ENCODE measurements at regions not wholly inside any gene's neighbourhood (a gene's known extent, or its start where the extent isn't known, plus 50 kb on each side); places are given as distances from the start of the nearest gene placed in this dataset.

GRCh38 chr14:100660498-100660881, 66.2 kb upstream of the DLK1 start:
- DNase-seq (ENCODE audit: extremely low spot score) = no peak

GRCh38 chr14:100660882-100661635, 65.6 kb upstream of the DLK1 start:
- TF ChIP-seq BHLHE40 (IDR thresholded peaks at IDR 0.05; ENCODE audit: borderline replicate concordance) = no peak
- no peak for TF ChIP-seq ZNF384 (IDR thresholded peaks at IDR 0.05)
- TF ChIP-seq TARDBP (IDR thresholded peaks at IDR 0.05) = no peak
- TF ChIP-seq FOXK2 (IDR thresholded peaks at IDR 0.05) = no peak
- no peak for TF ChIP-seq ARNT (IDR thresholded peaks at IDR 0.05)
- no peak for TF ChIP-seq L3MBTL2 (conservative IDR thresholded peaks at IDR 0.05)
- TF ChIP-seq PKNOX1 (IDR thresholded peaks at IDR 0.05) = no peak
- TF ChIP-seq FOXM1 (IDR thresholded peaks at IDR 0.05; ENCODE audit: borderline replicate concordance) = no peak
- TF ChIP-seq LEF1 (IDR thresholded peaks at IDR 0.05; ENCODE audit: borderline replicate concordance) = no peak
- no peak for TF ChIP-seq FOXA1 (IDR thresholded peaks at IDR 0.05)
- TF ChIP-seq ELF4 (IDR thresholded peaks at IDR 0.05) = no peak
- no peak for TF ChIP-seq SUZ12 (IDR thresholded peaks at IDR 0.05)
- TF ChIP-seq CTBP1 (IDR thresholded peaks at IDR 0.05; ENCODE audit: borderline replicate concordance) = no peak
- no peak for TF ChIP-seq NFRKB (IDR thresholded peaks at IDR 0.05)
- TF ChIP-seq SP1 (IDR thresholded peaks at IDR 0.05) = no peak
- no peak for TF ChIP-seq HDGF (IDR thresholded peaks at IDR 0.05; ENCODE audit: borderline replicate concordance)
- ChIA-PET CTCF (interaction anchor here (0.5 to 1.2 kb wide), 2 partner anchors 15 to 416 kb away, joined by 3 to 4 read pairs; no protein-coding TSS in a partner anchor), POLR2A (no interaction called here)
- DNase-seq (ENCODE audit: extremely low spot score) = no peak

More at GRCh38 chr14:100660498-100660881, 66.2 kb upstream of the DLK1 start:
- TF ChIP-seq PKNOX1 (IDR thresholded peaks at IDR 0.05) = no peak
- TF ChIP-seq ZNF384 (IDR thresholded peaks at IDR 0.05) = no peak
- TF ChIP-seq TARDBP (IDR thresholded peaks at IDR 0.05) = no peak
- TF ChIP-seq FOXA1 (IDR thresholded peaks at IDR 0.05) = no peak
- TF ChIP-seq FOXK2 (IDR thresholded peaks at IDR 0.05) = no peak
- TF ChIP-seq NFRKB (IDR thresholded peaks at IDR 0.05) = no peak
- no peak for TF ChIP-seq LEF1 (IDR thresholded peaks at IDR 0.05; ENCODE audit: borderline replicate concordance)
- no peak for TF ChIP-seq HDGF (IDR thresholded peaks at IDR 0.05; ENCODE audit: borderline replicate concordance)
- TF ChIP-seq L3MBTL2 (conservative IDR thresholded peaks at IDR 0.05) = no peak
- POLR2A ChIA-PET = no interaction called here
- CTCF ChIA-PET = interaction anchor here (1.2 kb wide), 1 partner anchor 15 kb away, joined by 4 read pairs; no protein-coding TSS in a partner anchor

GRCh38 chr14:100662879-100663760, 63.6 kb upstream of the DLK1 start:
- TF ChIP-seq BHLHE40 (IDR thresholded peaks at IDR 0.05; ENCODE audit: borderline replicate concordance) = no peak
- TF ChIP-seq NFRKB (IDR thresholded peaks at IDR 0.05) = no peak
- no peak for TF ChIP-seq HDGF (IDR thresholded peaks at IDR 0.05; ENCODE audit: borderline replicate concordance)
- no peak for TF ChIP-seq ELF4 (IDR thresholded peaks at IDR 0.05)
- TF ChIP-seq FOXM1 (IDR thresholded peaks at IDR 0.05; ENCODE audit: borderline replicate concordance) = no peak
- TF ChIP-seq ZNF384 (IDR thresholded peaks at IDR 0.05) = no peak
- no peak for TF ChIP-seq PKNOX1 (IDR thresholded peaks at IDR 0.05)
- TF ChIP-seq CTBP1 (IDR thresholded peaks at IDR 0.05; ENCODE audit: borderline replicate concordance) = no peak
- no peak for TF ChIP-seq L3MBTL2 (conservative IDR thresholded peaks at IDR 0.05)
- TF ChIP-seq LEF1 (IDR thresholded peaks at IDR 0.05; ENCODE audit: borderline replicate concordance) = no peak
- TF ChIP-seq FOXA1 (IDR thresholded peaks at IDR 0.05) = no peak
- no peak for TF ChIP-seq TARDBP (IDR thresholded peaks at IDR 0.05)
- TF ChIP-seq FOXK2 (IDR thresholded peaks at IDR 0.05) = no peak
- no peak for TF ChIP-seq SP1 (IDR thresholded peaks at IDR 0.05)
- CTCF ChIA-PET = interaction anchor here (0.6 to 1.6 kb wide), 11 partner anchors 9 to 614 kb away, joined by 3 to 10 read pairs (median 3); no protein-coding TSS in a partner anchor
- POLR2A ChIA-PET = no interaction called here
- DNase-seq (ENCODE audit: extremely low spot score) = peak; percentile 85

GRCh38 chr14:100663761-100664052, 63.0 kb upstream of the DLK1 start:
- CTCF ChIA-PET = interaction anchor here (1.3 kb wide), 1 partner anchor 9 kb away, joined by 10 read pairs; no protein-coding TSS in a partner anchor
- TF ChIP-seq SUZ12 (IDR thresholded peaks at IDR 0.05) (no peak), TARDBP (IDR thresholded peaks at IDR 0.05) (no peak), FOXM1 (IDR thresholded peaks at IDR 0.05; ENCODE audit: borderline replicate concordance) (no peak), CTBP1 (IDR thresholded peaks at IDR 0.05; ENCODE audit: borderline replicate concordance) (no peak), HDGF (IDR thresholded peaks at IDR 0.05; ENCODE audit: borderline replicate concordance) (no peak), BHLHE40 (IDR thresholded peaks at IDR 0.05; ENCODE audit: borderline replicate concordance) (no peak), NFRKB (IDR thresholded peaks at IDR 0.05) (no peak), FOXK2 (IDR thresholded peaks at IDR 0.05) (no peak), FOXA1 (IDR thresholded peaks at IDR 0.05) (no peak)
- no peak for DNase-seq (ENCODE audit: extremely low spot score)
- POLR2A ChIA-PET = no interaction called here

- DNase-seq (ENCODE audit: extremely low spot score) = no peak
- ChIA-PET CTCF (interaction anchor here (1.0 kb wide), 1 partner anchor 9 kb away, joined by 4 read pairs; no protein-coding TSS in a partner anchor), POLR2A (no interaction called here)
- no peak for TF ChIP-seq PKNOX1 (IDR thresholded peaks at IDR 0.05)
- TF ChIP-seq L3MBTL2 (conservative IDR thresholded peaks at IDR 0.05) = no peak
- no peak for TF ChIP-seq CTBP1 (IDR thresholded peaks at IDR 0.05; ENCODE audit: borderline replicate concordance)
- no peak for TF ChIP-seq LEF1 (IDR thresholded peaks at IDR 0.05; ENCODE audit: borderline replicate concordance)
- TF ChIP-seq TARDBP (IDR thresholded peaks at IDR 0.05) = no peak
- no peak for TF ChIP-seq ARNT (IDR thresholded peaks at IDR 0.05)
- no peak for TF ChIP-seq FOXK2 (IDR thresholded peaks at IDR 0.05)
- no peak for TF ChIP-seq HDGF (IDR thresholded peaks at IDR 0.05; ENCODE audit: borderline replicate concordance)
- no peak for TF ChIP-seq NFRKB (IDR thresholded peaks at IDR 0.05)
- no peak for TF ChIP-seq FOXA1 (IDR thresholded peaks at IDR 0.05)
- no peak for TF ChIP-seq FOXM1 (IDR thresholded peaks at IDR 0.05; ENCODE audit: borderline replicate concordance)
- TF ChIP-seq BHLHE40 (IDR thresholded peaks at IDR 0.05; ENCODE audit: borderline replicate concordance) = no peak
- no peak for TF ChIP-seq SP1 (IDR thresholded peaks at IDR 0.05)
- no peak for TF ChIP-seq ZNF384 (IDR thresholded peaks at IDR 0.05)
These were observed 62.5 kb upstream of the DLK1 start for GRCh38 chr14:100664231-100664630.
